Activated CD4-positive, alpha-beta memory T cell treated with anti-CD3 and anti-CD28 coated beads for 36 hours (primary cell): ENCODE measurements at regions not wholly inside any gene's neighbourhood (a gene's known extent, or its start where the extent isn't known, plus 50 kb on each side); places are given as distances from the start of the nearest gene placed in this dataset.
"Not testable (repeated sequence)": the region's sequence is repeated elsewhere in the genome, so short reads cannot be mapped to it uniquely, and the experiment has no call there.

Source experiments
- CTCF ChIA-PET: fragments of 350-600 bp; sonication (Branson Sonifier 250); formaldehyde crosslinking; loops from one replicate; lab custom pipeline; 2021; ENCODE audit warnings: antibody characterized with exemption, inconsistent platforms; lab: Charles Lee
- POLR2A ChIA-PET: fragments of 350-600 bp; sonication (Branson Sonifier 250); formaldehyde crosslinking; loops from one replicate; lab custom pipeline; 2021; ENCODE audit warnings: antibody characterized with exemption; lab: Charles Lee
- DNase-seq: peaks from one replicate; pipeline ENCODE4 v3.0.0-alpha.2; 2020
- H3K27ac Mint-ChIP-seq: one replicate; pipeline ENCODE4 v1.8.0; 2021; ENCODE audit warnings: mixed read lengths
- H3K27me3 Mint-ChIP-seq: one replicate; pipeline ENCODE4 v1.8.0; 2021; ENCODE audit warnings: mixed read lengths
- H3K36me3 Mint-ChIP-seq: one replicate; pipeline ENCODE4 v1.8.0; 2021; ENCODE audit warnings: mixed read lengths
- H3K4me1 Mint-ChIP-seq: one replicate; pipeline ENCODE4 v1.8.0; 2021; ENCODE audit warnings: low read depth, mixed read lengths
- H3K4me3 Mint-ChIP-seq: one replicate; pipeline ENCODE4 v1.8.0; 2021; ENCODE audit warnings: mild to moderate bottlenecking, mixed read lengths
- H3K9me3 Mint-ChIP-seq: one replicate; pipeline ENCODE4 v1.8.0; 2021; ENCODE audit warnings: mixed read lengths
- intact Hi-C: fragments of 100-400 bp; cut with micrococcal nuclease; formaldehyde crosslinking; loops from one replicate; pipeline ENCODE4 v1.15.1; 2023

GRCh38 chr3:102346897-102347296 is 87.9 kb upstream of the ZPLD1 start:
- no peak for DNase-seq
- ChIA-PET CTCF (interaction anchor here (0.6 kb wide), 1 partner anchor 17 kb away, joined by 4 read pairs; no protein-coding TSS in a partner anchor), POLR2A (no interaction called here)
- Mint-ChIP-seq H3K9me3 (no peaks in the 10 kb centered on the region), H3K27ac (no peak overlapping the region), H3K27me3 (peaks cover 9% of the 10 kb centered on the region), H3K4me1 (no peaks in the 10 kb centered on the region), H3K4me3 (no peak overlapping the region), H3K36me3 (no peaks in the 10 kb centered on the region)
- intact Hi-C loops: no loop called here

- Mint-ChIP-seq H3K27me3 (peaks cover 8% of the 10 kb centered on the region), H3K27ac (no peak overlapping the region), H3K4me1 (no peaks in the 10 kb centered on the region), H3K4me3 (no peak overlapping the region), H3K36me3 (no peaks in the 10 kb centered on the region), H3K9me3 (no peaks in the 10 kb centered on the region)
- intact Hi-C loops: no loop called here
- DNase-seq: no peak
- ChIA-PET POLR2A (no interaction called here), CTCF (no interaction called here)
These were observed 85.9 kb upstream of the ZPLD1 start for GRCh38 chr3:102348904-102349303.

- no peak for DNase-seq
- Mint-ChIP-seq H3K9me3 (no peaks in the 10 kb centered on the region), H3K4me3 (no peak overlapping the region), H3K4me1 (no peaks in the 10 kb centered on the region), H3K27ac (no peak overlapping the region), H3K36me3 (no peaks in the 10 kb centered on the region), H3K27me3 (no peaks in the 10 kb centered on the region)
- ChIA-PET CTCF (no interaction called here), POLR2A (no interaction called here)
- intact Hi-C loops: no loop called here
These were observed 81.7 kb upstream of the ZPLD1 start for GRCh38 chr3:102353148-102353547.

DNA sequence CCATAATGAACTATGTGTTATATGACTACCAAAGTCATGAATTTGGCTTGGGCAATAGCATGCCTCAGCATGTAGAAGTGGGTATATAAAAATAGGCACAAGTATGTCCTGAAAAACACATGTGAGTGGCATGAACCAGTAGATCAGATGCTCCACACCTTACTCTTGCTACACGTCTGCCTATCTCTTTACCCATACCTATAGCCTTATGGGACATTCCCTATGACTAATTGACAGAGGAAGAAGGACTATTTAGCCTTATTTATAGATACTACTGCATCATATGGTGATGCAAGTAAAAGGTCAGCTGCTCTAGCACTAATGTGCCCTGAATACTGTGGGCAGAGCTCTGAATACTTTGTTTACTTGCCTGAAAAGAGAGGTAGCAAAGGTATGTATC is 81.0 kb upstream of the ZPLD1 start:
- POLR2A ChIA-PET: no interaction called here
- Mint-ChIP-seq H3K27ac (no peak overlapping the region), H3K4me1 (no peaks in the 10 kb centered on the region), H3K4me3 (no peak overlapping the region), H3K36me3 (no peaks in the 10 kb centered on the region), H3K27me3 (no peaks in the 10 kb centered on the region), H3K9me3 (no peaks in the 10 kb centered on the region)
- CTCF ChIA-PET: no interaction called here
- intact Hi-C loops: no loop called here
- DNase-seq: no peak

GRCh38 chr3:102354818-102355515 is 79.8 kb upstream of the ZPLD1 start:
- intact Hi-C loops: no loop called here
- CTCF ChIA-PET: no interaction called here
- Mint-ChIP-seq H3K27me3 (no peaks in the 10 kb centered on the region), H3K36me3 (no peaks in the 10 kb centered on the region), H3K9me3 (no peaks in the 10 kb centered on the region), H3K4me1 (no peaks in the 10 kb centered on the region), H3K4me3 (no peak overlapping the region), H3K27ac (no peak overlapping the region)
- no peak for DNase-seq
- POLR2A ChIA-PET: no interaction called here

- intact Hi-C loops: no loop called here
- DNase-seq: no peak
- Mint-ChIP-seq H3K9me3 (no peaks in the 10 kb centered on the region), H3K27ac (no peak overlapping the region), H3K36me3 (no peaks in the 10 kb centered on the region), H3K4me3 (no peak overlapping the region), H3K4me1 (no peaks in the 10 kb centered on the region), H3K27me3 (no peaks in the 10 kb centered on the region)
- ChIA-PET POLR2A (no interaction called here), CTCF (no interaction called here)
These were observed 78.3 kb upstream of the ZPLD1 start for GRCh38 chr3:102356506-102356905.

DNA sequence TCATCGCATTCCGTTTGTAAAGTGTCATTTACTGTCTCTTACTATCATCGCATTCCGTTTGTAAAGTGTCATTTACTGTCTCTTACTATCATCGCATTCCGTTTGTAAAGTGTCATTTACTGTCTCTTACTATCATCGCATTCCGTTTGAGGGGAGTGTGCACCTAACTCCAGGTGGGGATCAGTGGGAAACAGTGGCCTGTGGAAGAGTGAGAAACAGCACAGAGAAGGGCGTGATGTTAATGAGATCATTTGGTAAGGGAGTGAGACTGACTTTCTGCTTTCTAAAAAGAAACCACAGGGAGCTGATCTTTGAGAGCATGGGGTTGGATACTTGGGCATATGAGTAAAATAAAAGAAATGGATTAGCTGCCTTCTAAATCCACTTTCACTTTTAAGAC is 77.5 kb upstream of the ZPLD1 start:
- H3K4me3 Mint-ChIP-seq, H3K9me3 Mint-ChIP-seq, CTCF ChIA-PET, DNase-seq, H3K4me1 Mint-ChIP-seq, H3K27ac Mint-ChIP-seq, H3K27me3 Mint-ChIP-seq, H3K36me3 Mint-ChIP-seq, intact Hi-C loops, POLR2A ChIA-PET: not testable (repeated sequence)

DNA sequence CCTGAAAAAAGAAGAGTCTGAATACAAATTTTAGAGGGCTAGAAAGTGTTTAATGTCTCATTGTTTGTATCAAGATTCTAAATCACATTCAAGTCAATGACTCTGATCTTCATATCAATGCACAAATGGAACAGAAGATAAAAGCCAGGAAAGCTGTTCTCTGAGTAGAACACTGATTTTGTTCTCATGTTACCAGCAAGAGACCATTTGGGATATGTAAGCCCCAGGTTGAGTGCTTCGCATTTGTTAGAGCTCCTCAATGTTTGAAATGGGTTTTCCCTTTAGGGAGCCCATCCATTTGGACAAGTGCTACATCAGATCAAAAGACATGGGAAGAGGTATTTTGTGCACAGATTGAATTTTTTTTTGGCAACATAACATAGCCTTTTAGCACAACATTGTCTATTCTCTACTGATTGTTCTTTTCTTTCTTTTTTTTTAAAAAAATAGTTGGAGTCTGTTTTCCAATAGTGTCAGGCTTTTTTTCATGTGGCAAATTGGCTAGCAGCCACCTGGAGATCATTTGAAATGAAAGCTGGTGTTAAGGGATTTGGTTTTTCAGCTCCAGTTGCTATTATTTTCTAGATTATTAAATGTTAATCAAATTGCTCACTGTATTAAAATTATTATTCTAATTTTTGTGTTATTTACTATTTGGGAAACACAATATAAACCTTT is 74.5 kb upstream of the ZPLD1 start:
- H3K27me3 Mint-ChIP-seq: no peaks in the 10 kb centered on the region
- CTCF ChIA-PET: no interaction called here
- H3K4me1 Mint-ChIP-seq: no peaks in the 10 kb centered on the region
- intact Hi-C loops: no loop called here
- peaks cover 15% of the 10 kb centered on the region for H3K9me3 Mint-ChIP-seq
- POLR2A ChIA-PET: no interaction called here
- no peak overlapping the region for H3K4me3 Mint-ChIP-seq
- DNase-seq: no peak
- no peaks in the 10 kb centered on the region for H3K36me3 Mint-ChIP-seq
- no peak overlapping the region for H3K27ac Mint-ChIP-seq

DNA sequence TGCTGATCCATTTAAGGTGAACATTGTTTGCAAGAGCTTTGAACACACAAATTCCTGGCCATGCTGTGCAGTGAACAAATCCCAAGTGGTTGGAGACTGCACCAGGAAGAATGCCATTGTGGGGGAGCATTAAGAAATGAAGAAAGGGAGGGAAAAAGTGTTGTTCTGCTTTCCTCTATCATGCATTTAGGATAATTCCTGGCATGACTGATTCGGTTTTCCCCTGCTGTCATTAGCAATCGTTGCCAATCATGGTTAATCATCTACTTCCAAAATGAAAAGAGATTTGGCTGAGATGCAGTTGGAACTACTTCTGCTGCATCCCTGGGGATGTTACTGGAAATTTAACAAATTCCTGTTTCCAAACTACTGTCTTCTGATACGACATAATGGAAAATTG is 73.7 kb upstream of the ZPLD1 start:
- no peaks in the 10 kb centered on the region for H3K27me3 Mint-ChIP-seq
- no peaks in the 10 kb centered on the region for H3K4me1 Mint-ChIP-seq
- H3K27ac Mint-ChIP-seq: no peak overlapping the region
- CTCF ChIA-PET: no interaction called here
- no peak for DNase-seq
- POLR2A ChIA-PET: no interaction called here
- no peaks in the 10 kb centered on the region for H3K36me3 Mint-ChIP-seq
- no peak overlapping the region for H3K4me3 Mint-ChIP-seq
- peaks cover 21% of the 10 kb centered on the region for H3K9me3 Mint-ChIP-seq
- intact Hi-C loops: no loop called here

GRCh38 chr3:102366116-102366515 is 68.7 kb upstream of the ZPLD1 start:
- POLR2A ChIA-PET, H3K27me3 Mint-ChIP-seq, H3K36me3 Mint-ChIP-seq, DNase-seq, H3K27ac Mint-ChIP-seq, H3K4me3 Mint-ChIP-seq, H3K4me1 Mint-ChIP-seq, CTCF ChIA-PET, intact Hi-C loops: not testable (repeated sequence)
- H3K9me3 Mint-ChIP-seq: peaks cover 21% of the 10 kb centered on the region

DNA sequence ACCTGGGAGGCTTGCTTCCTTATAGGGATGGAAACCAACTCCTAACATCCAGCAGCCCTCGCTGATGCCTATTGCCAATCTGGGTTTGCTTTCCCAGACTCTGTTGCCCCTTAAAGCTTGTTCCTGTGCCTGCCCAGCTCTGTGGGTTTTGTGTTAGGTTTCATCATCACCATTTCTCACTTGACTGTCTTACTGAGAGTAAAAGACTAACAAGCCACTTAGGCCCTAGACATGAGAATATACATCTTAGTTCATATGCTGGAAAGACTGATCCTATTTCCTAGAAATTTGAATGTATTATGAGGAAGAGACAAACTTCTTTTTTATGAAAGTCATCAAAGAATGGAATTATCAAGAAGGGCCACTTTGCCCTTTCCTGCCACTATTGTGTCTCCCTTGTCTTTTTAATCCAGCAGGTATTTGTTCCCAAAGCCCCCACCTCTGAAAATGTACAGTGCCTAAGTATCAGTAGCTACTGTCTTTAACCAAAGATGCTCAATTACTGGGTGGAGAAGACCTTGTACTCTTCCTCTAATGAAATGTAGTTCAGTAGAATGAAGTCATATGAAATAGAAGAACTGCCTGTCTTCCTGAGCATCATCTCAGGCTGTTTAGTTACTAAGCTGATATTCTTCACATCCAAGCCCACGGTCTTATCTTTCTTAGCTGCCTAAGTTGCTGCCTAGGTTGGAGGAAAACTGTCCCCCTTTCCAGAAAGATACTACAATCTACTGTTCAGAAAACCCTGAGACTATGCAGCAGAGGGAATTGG is 59.8 kb upstream of the ZPLD1 start:
- peaks cover 2% of the 10 kb centered on the region for H3K27me3 Mint-ChIP-seq
- intact Hi-C loops: loop anchor here (10.0 kb wide), 1 partner anchor 570 kb away; no protein-coding TSS in a partner anchor

GRCh38 chr3:102378216-102378615 is 56.6 kb upstream of the ZPLD1 start:
- ChIA-PET POLR2A (no interaction called here), CTCF (interaction anchor here (1.0 kb wide), 1 partner anchor 149 kb away, joined by 4 read pairs; no protein-coding TSS in a partner anchor)
- H3K27ac Mint-ChIP-seq: no peak overlapping the region
- H3K27me3 Mint-ChIP-seq: peaks cover 2% of the 10 kb centered on the region
- DNase-seq: no peak
- no peaks in the 10 kb centered on the region for H3K9me3 Mint-ChIP-seq
- intact Hi-C loops: loop anchor here (10.0 kb wide), 1 partner anchor 573 kb away; no protein-coding TSS in a partner anchor
- no peaks in the 10 kb centered on the region for H3K36me3 Mint-ChIP-seq
- H3K4me3 Mint-ChIP-seq: no peak overlapping the region
- no peaks in the 10 kb centered on the region for H3K4me1 Mint-ChIP-seq

More for the DNA sequence above, 59.8 kb upstream of the ZPLD1 start:
- POLR2A ChIA-PET: no interaction called here
- DNase-seq: no peak
- Mint-ChIP-seq H3K27ac (no peak overlapping the region), H3K4me1 (no peaks in the 10 kb centered on the region), H3K9me3 (no peaks in the 10 kb centered on the region), H3K36me3 (no peaks in the 10 kb centered on the region), H3K4me3 (no peak overlapping the region)
- CTCF ChIA-PET: interaction anchor here (2.4 kb wide), 1 partner anchor 146 kb away, joined by 6 read pairs; no protein-coding TSS in a partner anchor
